HepG2 (cell line): ENCODE measurements at regions not wholly inside any gene's neighbourhood (a gene's known extent, or its start where the extent isn't known, plus 50 kb on each side); places are given as distances from the start of the nearest gene placed in this dataset.

Experiments
- ATAC-seq: fragments of 200-7000 bp; cut with Tn5 transposase; 3 replicates; pipeline ENCODE4 v1.9.1; 2020; ENCODE audit warnings: mild to moderate bottlenecking, moderate library complexity
- BruUV-seq: library from RNA; stranded (reverse); fragments of 400-500 nt; replicated peaks from 2 replicates; lab custom pipeline; 2021; lab: Mats Ljungman, UMichigan
- CTCF ChIA-PET: fragments of 300-600 bp; formaldehyde crosslinking; extraction: SDS; loops from one replicate; lab custom pipeline; 2021; ENCODE audit warnings: low total read pairs, inconsistent platforms, low intra/inter-chr PET ratio; lab: Yijun Ruan, JAX
- POLR2A ChIA-PET: fragments of 350-600 bp; sonication (Branson Sonifier 250); formaldehyde crosslinking; loops from one replicate; lab custom pipeline; 2020; ENCODE audit warnings: antibody characterized with exemption, inconsistent platforms; lab: Yijun Ruan, JAX
- DNase-seq: peaks from one replicate; pipeline ENCODE4 v3.0.0-alpha.2; 2015; ENCODE audit warnings: low spot score
- FAIRE-seq: peaks from 3 replicates; lab custom pipeline; 2011; peaks lifted over from hg19 to GRCh38; lab: Jason Lieb, UNC
- H2AFZ ChIP-seq: one replicate; pipeline ENCODE4 v1.6.1; 2011; ENCODE audit warnings: low read length, inconsistent platforms
- H3K27ac ChIP-seq: fragments of 300-600 bp; 3 replicates; pipeline ENCODE4 v1.8.0; 2011; ENCODE audit warnings: mixed run types, mild to moderate bottlenecking, mixed read lengths, low read length, inconsistent platforms; ENCODE audit not compliant: insufficient read depth; ENCODE audit errors: extremely low read length
- H3K27me3 ChIP-seq, 2 experiments: fragments of 200-600 bp in 1 of 2; 2 replicates in 1 of 2; 3 replicates in 1 of 2; pipeline versions ENCODE4 v1.6.0 to v1.8.0; 2011; ENCODE audit warnings: low read length in 2 of 2, mild to moderate bottlenecking in 2 of 2, moderate library complexity in 2 of 2, inconsistent platforms in 1 of 2; ENCODE audit not compliant: insufficient read depth in 2 of 2, control insufficient read depth in 1 of 2
- H3K36me3 ChIP-seq, 2 experiments: fragments of 200-600 bp in 1 of 2; replicated peaks in 1 of 2; 2 replicates in 1 of 2; 3 replicates in 1 of 2; pipeline versions ENCODE4 v1.5.1 to v1.8.0; 2011; ENCODE audit warnings: low read length in 2 of 2, inconsistent platforms in 1 of 2; ENCODE audit not compliant: insufficient read depth in 2 of 2, control insufficient read depth in 1 of 2
- H3K4me1 ChIP-seq: 2 replicates; pipeline ENCODE4 v1.5.1; 2012; ENCODE audit warnings: low read length, inconsistent platforms; ENCODE audit not compliant: insufficient read depth
- H3K4me2 ChIP-seq: 2 replicates; pipeline ENCODE4 v1.6.0; 2011; ENCODE audit warnings: low read depth, low read length, inconsistent platforms
- H3K4me3 ChIP-seq, 3 experiments: fragments of 200-600 bp in 1 of 3; sonication (generic), shearing (Covaris generic) in 1 of 3; replicated peaks in 1 of 3; 2 replicates each; pipeline ENCODE4 v1.5.1; 2011 to 2016; ENCODE audit warnings: low read length in 3 of 3, inconsistent platforms in 2 of 3, low read depth in 2 of 3, mild to moderate bottlenecking in 2 of 3, control low read depth in 1 of 3, mixed read lengths in 1 of 3; ENCODE audit not compliant: insufficient read depth in 1 of 3
- H3K79me2 ChIP-seq: one replicate; pipeline ENCODE4 v1.6.1; 2011; ENCODE audit warnings: low read length, inconsistent platforms; ENCODE audit not compliant: insufficient read depth
- H3K9ac ChIP-seq: 2 replicates; pipeline ENCODE4 v1.6.0; 2011; ENCODE audit warnings: mild to moderate bottlenecking, low read depth, low read length, inconsistent platforms; ENCODE audit not compliant: insufficient read depth
- H3K9me3 ChIP-seq: 2 replicates; pipeline ENCODE4 v1.5.1; 2012; ENCODE audit warnings: mild to moderate bottlenecking, low read length
- H4K20me1 ChIP-seq: 2 replicates; pipeline ENCODE4 v1.6.0; 2011; ENCODE audit warnings: inconsistent platforms, mild to moderate bottlenecking, low read length, moderate library complexity; ENCODE audit not compliant: insufficient read depth
- AGO1 ChIP-seq: fragments of 200-400 bp; formaldehyde crosslinking; IDR thresholded peaks from 2 replicates; pipeline ENCODE4 v1.6.1; 2017; ENCODE audit warnings: mild to moderate bottlenecking, low read depth, low read length, moderate library complexity; ENCODE audit not compliant: poor library complexity, severe bottlenecking
- KDM2A ChIP-seq: sonication (generic); formaldehyde crosslinking; IDR thresholded peaks from 2 replicates; pipeline ENCODE4 v1.4.0; 2020; ENCODE audit warnings: low read depth, missing genetic modification reagents, borderline replicate concordance
- PRMT3 ChIP-seq: sonication (generic); formaldehyde crosslinking; IDR thresholded peaks from 2 replicates; pipeline ENCODE4 v1.8.1; 2022; ENCODE audit warnings: low read depth, mild to moderate bottlenecking, moderate library complexity, missing genetic modification reagents, borderline replicate concordance
- ZNF577 ChIP-seq: sonication (generic); formaldehyde crosslinking; IDR thresholded peaks from 2 replicates; pipeline ENCODE4 v1.4.0; 2020; ENCODE audit warnings: mild to moderate bottlenecking, low read depth, missing genetic modification reagents, borderline replicate concordance
- ZNF83 ChIP-seq: sonication (generic); formaldehyde crosslinking; IDR thresholded peaks from 2 replicates; pipeline ENCODE4 v1.4.0; 2020; ENCODE audit warnings: missing genetic modification reagents, mild to moderate bottlenecking, borderline replicate concordance
- WGBS: methylation state at CpG from one replicate; pipeline ENCODE4 v1.1.6; 2017; ENCODE audit warnings: low lambda C conversion rate; 5-methylcytosine and 5-hydroxymethylcytosine counted together
- in situ Hi-C: cut with HindIII; loops from 2 replicates; pipeline ENCODE4 v1.10.0; 2017; ENCODE audit warnings: low pct_unique_long_range_greater_than_20kb; ENCODE audit not compliant: extremely low pct_ligation_motif_present
- intact Hi-C: fragments of 100-400 bp; cut with micrococcal nuclease; formaldehyde crosslinking; loops from one replicate; pipeline ENCODE4 v1.10.0; 2022; ENCODE audit not compliant: unreplicated experiment
- TF ChIP-seq, protein P1 (sequence below): sonication (generic); formaldehyde crosslinking; IDR thresholded peaks from 2 replicates; pipeline ENCODE4 v1.5.1; 2020; ENCODE audit warnings: mild to moderate bottlenecking, missing genetic modification reagents, moderate library complexity
- TF ChIP-seq, protein P2 (sequence below): sonication (generic); formaldehyde crosslinking; IDR thresholded peaks from 2 replicates; pipeline ENCODE4 v1.8.0; 2022; ENCODE audit warnings: mild to moderate bottlenecking, missing genetic modification reagents, moderate library complexity
- TF ChIP-seq, protein P3 (sequence below): sonication (generic); formaldehyde crosslinking; conservative IDR thresholded peaks from 2 replicates; pipeline ENCODE4 v1.8.1; 2023; ENCODE audit warnings: missing genetic modification reagents

DNA sequence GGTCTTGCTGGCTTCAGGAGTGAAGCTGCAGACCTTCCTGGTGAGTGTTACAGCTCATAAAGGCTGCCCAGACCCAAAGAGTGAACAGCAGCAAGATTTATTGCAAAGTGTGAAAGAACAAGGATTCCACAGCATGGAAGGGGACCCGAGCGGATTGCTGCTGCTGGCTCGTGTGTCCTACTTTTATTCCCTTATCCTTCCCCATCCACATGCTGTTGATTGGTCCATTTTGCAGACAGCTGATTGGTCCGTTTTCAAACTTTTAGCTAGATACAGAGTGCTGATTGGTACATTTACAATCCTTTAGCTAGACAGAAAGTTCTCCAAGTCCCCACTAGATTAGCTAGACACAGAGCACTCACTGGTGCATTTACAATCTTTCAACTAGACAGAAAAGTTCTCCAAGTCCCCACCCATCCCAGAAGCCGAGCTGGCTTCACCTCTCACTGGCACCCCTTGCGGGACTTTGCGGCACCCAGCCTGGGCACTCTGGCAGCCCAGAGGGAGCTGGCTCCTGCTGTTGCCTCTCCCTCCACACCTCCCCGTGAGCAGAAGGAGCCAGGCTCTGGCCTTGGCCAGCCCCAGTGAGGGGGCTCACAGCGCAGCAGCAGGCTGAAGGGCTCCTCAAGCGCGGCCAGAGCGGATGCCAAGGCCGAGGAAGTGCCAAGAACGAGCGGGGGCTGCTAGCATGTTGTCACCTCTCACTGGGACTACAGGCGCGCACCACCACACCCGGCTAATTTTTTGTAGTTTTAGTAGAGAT lies 369.6 kb upstream of the POT1 start:
- no peaks in the 10 kb centered on the region for H3K4me1 ChIP-seq
- DNase-seq (no peak), FAIRE-seq (no peak), ATAC-seq (no peak)
- H3K27ac ChIP-seq = no peak overlapping the region
- H3K36me3 ChIP-seq = no peaks in the 10 kb centered on the region
- no peak overlapping the region for H3K4me2 ChIP-seq
- no peak for TF ChIP-seq AGO1
- TF ChIP-seq, protein P1, sequence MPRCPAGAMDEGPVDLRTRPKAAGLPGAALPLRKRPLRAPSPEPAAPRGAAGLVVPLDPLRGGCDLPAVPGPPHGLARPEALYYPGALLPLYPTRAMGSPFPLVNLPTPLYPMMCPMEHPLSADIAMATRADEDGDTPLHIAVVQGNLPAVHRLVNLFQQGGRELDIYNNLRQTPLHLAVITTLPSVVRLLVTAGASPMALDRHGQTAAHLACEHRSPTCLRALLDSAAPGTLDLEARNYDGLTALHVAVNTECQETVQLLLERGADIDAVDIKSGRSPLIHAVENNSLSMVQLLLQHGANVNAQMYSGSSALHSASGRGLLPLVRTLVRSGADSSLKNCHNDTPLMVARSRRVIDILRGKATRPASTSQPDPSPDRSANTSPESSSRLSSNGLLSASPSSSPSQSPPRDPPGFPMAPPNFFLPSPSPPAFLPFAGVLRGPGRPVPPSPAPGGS (CRISPR knock-in tag) = no peak
- no peak for TF ChIP-seq ZNF577 (CRISPR knock-in tag)
- TF ChIP-seq, protein P2, sequence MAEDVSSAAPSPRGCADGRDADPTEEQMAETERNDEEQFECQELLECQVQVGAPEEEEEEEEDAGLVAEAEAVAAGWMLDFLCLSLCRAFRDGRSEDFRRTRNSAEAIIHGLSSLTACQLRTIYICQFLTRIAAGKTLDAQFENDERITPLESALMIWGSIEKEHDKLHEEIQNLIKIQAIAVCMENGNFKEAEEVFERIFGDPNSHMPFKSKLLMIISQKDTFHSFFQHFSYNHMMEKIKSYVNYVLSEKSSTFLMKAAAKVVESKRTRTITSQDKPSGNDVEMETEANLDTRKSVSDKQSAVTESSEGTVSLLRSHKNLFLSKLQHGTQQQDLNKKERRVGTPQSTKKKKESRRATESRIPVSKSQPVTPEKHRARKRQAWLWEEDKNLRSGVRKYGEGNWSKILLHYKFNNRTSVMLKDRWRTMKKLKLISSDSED (CRISPR knock-in tag) = no peak
- no peak for TF ChIP-seq ZNF83 (CRISPR knock-in tag)
- TF ChIP-seq PRMT3 (CRISPR knock-in tag) = no peak
- TF ChIP-seq, protein P3, sequence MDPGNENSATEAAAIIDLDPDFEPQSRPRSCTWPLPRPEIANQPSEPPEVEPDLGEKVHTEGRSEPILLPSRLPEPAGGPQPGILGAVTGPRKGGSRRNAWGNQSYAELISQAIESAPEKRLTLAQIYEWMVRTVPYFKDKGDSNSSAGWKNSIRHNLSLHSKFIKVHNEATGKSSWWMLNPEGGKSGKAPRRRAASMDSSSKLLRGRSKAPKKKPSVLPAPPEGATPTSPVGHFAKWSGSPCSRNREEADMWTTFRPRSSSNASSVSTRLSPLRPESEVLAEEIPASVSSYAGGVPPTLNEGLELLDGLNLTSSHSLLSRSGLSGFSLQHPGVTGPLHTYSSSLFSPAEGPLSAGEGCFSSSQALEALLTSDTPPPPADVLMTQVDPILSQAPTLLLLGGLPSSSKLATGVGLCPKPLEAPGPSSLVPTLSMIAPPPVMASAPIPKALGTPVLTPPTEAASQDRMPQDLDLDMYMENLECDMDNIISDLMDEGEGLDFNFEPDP (CRISPR knock-in tag) = no peak
- no peak for TF ChIP-seq KDM2A (CRISPR knock-in tag)
- TF ChIP-seq, all 625 proteins: peak for 0
- ChIA-PET POLR2A (no interaction called here), CTCF (no interaction called here)
- no peaks in the 10 kb centered on the region for H3K27me3 ChIP-seq
- H3K79me2 ChIP-seq = no peaks in the 10 kb centered on the region
- 44% methylated on average over 12 of the region's 18 CpGs for WGBS
- H3K4me3 ChIP-seq = no peak overlapping the region
- intact Hi-C loops = no loop called here
- no peaks in the 10 kb centered on the region for H4K20me1 ChIP-seq
- BruUV-seq = no TSS peak
- in situ Hi-C loops = no loop called here
- H3K9ac ChIP-seq = no peak overlapping the region
- no peak overlapping the region for H2AFZ ChIP-seq
- peaks cover 4% of the 10 kb centered on the region; the same call in 1 of the 2 replicates for H3K9me3 ChIP-seq
